Effector memory CD8-positive, alpha-beta T cell (primary cell): ENCODE measurements at regions not wholly inside any gene's neighbourhood (a gene's known extent, or its start where the extent isn't known, plus 50 kb on each side); places are given as distances from the start of the nearest gene placed in this dataset.

Experiments used
- ATAC-seq: fragments of 150-1000 bp; cut with Tn5 transposase; replicated peaks from 2 replicates; pipeline ENCODE4 v1.10.0; 2021; ENCODE audit warnings: mild to moderate bottlenecking, moderate library complexity
- DNase-seq, 3 experiments: peaks; one replicate each; pipeline ENCODE4 v3.0.0; 2021
- H3K27ac Mint-ChIP-seq, 2 donors: one replicate each; pipeline ENCODE4 v1.8.0; 2022; ENCODE audit warnings: mild to moderate bottlenecking in 2 of 2, mixed read lengths in 2 of 2, moderate library complexity in 2 of 2
- H3K27me3 Mint-ChIP-seq, 2 donors: one replicate each; pipeline ENCODE4 v1.8.0; 2022; ENCODE audit warnings: mixed read lengths in 2 of 2
- H3K36me3 Mint-ChIP-seq: one replicate; pipeline ENCODE4 v1.8.0; 2022; ENCODE audit warnings: mild to moderate bottlenecking, moderate library complexity, mixed read lengths; ENCODE audit not compliant: insufficient read depth
- H3K4me1 Mint-ChIP-seq, 2 donors: one replicate each; pipeline ENCODE4 v1.8.0; 2022; ENCODE audit warnings: low read depth in 2 of 2, mixed read lengths in 2 of 2
- H3K4me3 Mint-ChIP-seq, 2 donors: one replicate each; pipeline ENCODE4 v1.8.0; 2022; ENCODE audit warnings: mild to moderate bottlenecking in 2 of 2, mixed read lengths in 2 of 2, moderate library complexity in 2 of 2
- H3K9me3 Mint-ChIP-seq, 2 donors: one replicate each; pipeline ENCODE4 v1.8.0; 2022; ENCODE audit warnings: mixed read lengths in 2 of 2

DNA sequence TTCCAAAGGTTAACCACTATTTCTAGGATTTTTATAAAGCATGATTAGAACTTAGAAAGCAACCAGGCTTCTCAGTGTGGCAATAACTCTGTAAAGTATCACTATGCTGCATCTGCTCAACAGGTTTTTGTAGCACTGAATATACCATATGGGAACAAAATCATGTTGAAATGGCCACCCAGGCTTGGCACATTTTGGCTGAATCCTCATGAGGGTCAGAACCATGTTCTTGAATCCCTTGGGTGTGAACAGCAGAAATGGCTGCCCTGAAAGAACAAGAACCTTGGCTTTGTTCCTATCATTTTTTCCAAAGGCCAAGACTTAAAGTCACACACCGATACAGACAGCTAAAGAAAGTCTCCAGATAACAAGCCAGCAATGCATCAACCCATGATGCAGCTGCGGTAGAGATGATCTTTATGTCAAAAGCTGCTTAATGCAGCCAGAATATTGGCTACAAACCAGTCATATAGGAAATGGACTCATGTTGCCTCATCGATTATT lies 283.0 kb upstream of the NOX3 start:
- H3K27me3 Mint-ChIP-seq: no peaks in the 10 kb centered on the region
- H3K9me3 Mint-ChIP-seq: peaks cover 0 to 1% of the 10 kb centered on the region in 2 donors
- H3K4me3 Mint-ChIP-seq: no peak overlapping the region
- H3K36me3 Mint-ChIP-seq: no peaks in the 10 kb centered on the region
- DNase-seq: no peak
- ATAC-seq: no peak
- no peak overlapping the region for H3K27ac Mint-ChIP-seq
- no peaks in the 10 kb centered on the region for H3K4me1 Mint-ChIP-seq

DNA sequence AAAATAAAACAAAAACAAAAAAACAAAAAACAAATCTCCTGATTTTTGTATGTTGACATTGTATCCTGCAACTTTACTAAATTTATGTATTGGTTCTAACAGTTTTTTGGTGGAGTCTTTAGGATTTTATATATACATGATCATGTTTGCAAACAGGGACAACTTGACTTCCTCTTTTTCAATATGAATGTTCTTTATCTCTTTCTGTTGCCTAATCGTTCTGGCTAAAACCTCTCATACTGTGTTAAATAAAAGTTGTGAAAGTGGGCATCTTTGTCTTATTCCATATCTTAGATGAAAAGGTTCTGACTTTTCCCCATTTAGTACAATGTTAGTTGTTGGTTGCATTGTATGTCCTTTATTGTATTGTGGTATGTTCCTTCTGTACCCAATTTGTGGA lies 261.7 kb upstream of the NOX3 start:
- Mint-ChIP-seq H3K4me1 (no peaks in the 10 kb centered on the region), H3K36me3 (no peaks in the 10 kb centered on the region), H3K27me3 (no peaks in the 10 kb centered on the region)

DNA sequence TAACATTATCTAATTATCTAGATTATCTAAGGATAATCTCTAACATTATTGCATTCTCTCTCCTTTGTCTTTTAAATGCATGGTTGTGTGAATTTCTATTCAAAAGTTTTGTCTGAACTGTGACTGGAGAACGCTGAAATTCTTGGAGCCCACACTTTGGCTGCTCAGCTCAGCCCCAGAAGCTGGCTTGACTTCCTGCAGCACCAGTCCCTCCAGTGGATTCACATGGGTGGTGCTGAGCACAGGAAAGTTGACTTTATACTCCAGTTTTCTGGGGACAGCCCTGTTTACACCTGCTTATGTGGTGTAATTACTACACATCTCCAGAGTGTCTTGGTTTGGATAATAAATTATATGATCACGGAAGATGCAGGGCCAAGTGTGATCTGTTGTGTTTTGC lies 255.1 kb upstream of the NOX3 start:
- Mint-ChIP-seq H3K27me3 (no peaks in the 10 kb centered on the region), H3K9me3 (no peaks in the 10 kb centered on the region), H3K4me3 (no peak overlapping the region), H3K4me1 (no peaks in the 10 kb centered on the region), H3K27ac (no peak overlapping the region), H3K36me3 (no peaks in the 10 kb centered on the region)
- ATAC-seq (no peak), DNase-seq (no peak)

More for the DNA sequence above, 261.7 kb upstream of the NOX3 start:
- ATAC-seq (no peak), DNase-seq (no peak)
- Mint-ChIP-seq H3K9me3 (no peaks in the 10 kb centered on the region), H3K27ac (no peak overlapping the region), H3K4me3 (no peak overlapping the region)

DNA sequence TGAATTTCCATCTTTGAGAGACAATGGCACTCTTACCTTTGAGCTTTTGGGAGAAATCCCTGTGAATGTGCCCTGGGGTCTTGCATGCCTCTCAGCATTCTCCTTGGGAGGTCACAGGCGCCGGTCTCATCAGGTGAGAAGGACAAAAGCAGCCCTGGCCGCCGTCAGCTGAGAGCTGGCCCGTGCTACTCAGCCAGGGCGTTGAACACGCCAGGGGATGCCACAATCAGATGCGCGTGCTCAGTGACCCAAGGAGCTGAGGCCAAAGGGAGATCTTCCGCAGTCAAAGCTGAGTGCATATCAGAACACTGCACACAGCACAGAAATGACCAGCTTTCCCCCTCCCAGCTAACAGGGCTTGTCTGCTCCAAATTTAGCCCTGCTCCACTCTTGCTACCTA lies 253.6 kb upstream of the NOX3 start:
- DNase-seq: no peak
- Mint-ChIP-seq H3K4me1 (no peaks in the 10 kb centered on the region), H3K36me3 (no peaks in the 10 kb centered on the region), H3K4me3 (no peak overlapping the region), H3K9me3 (no peaks in the 10 kb centered on the region), H3K27me3 (peaks cover 0 to under 1% of the 10 kb centered on the region in 2 donors), H3K27ac (no peak overlapping the region)
- no peak for ATAC-seq

DNA sequence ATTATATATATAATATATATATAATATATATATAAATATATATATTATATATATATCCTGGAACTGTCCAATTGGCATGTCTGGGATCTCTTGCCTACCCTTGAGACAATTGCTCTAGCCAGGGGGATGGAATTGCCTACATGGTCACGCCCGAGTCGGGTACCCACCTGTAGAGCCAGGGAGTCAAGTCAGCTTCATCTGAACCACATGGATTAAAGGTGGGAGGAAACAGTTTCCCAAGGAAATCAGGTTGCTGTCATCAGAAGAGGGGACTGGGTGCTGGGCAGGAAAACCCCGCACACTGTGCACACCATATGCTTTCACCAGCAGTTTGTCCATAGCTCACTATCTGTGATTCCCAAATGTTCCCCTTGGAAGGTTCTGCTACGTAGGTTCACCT lies 252.5 kb upstream of the NOX3 start:
- DNase-seq (no peak), ATAC-seq (no peak)
- peaks cover 0 to 8% of the 10 kb centered on the region in 2 donors for H3K27me3 Mint-ChIP-seq
- no peaks in the 10 kb centered on the region for H3K4me1 Mint-ChIP-seq
- H3K9me3 Mint-ChIP-seq: no peaks in the 10 kb centered on the region
- H3K27ac Mint-ChIP-seq: no peak overlapping the region
- no peak overlapping the region for H3K4me3 Mint-ChIP-seq
- H3K36me3 Mint-ChIP-seq: no peaks in the 10 kb centered on the region

DNA sequence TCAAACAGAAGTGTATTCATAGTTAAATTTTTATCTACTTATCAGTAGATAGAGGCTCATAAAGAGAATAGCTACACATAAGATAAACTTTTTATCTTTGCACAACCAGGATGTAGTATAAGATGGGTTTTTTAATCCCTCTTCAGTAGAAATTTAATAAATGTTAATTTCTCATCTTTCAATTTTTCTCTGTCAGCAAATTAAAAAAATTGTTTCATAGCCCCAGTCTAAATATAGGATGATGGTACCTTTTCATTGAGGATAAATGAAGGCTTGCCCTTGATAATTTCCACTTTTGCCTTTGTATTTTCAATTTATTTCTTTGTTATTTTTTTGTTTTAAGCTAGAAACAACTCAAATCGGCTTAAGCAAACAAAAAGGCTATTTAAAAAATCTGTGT lies 251.2 kb upstream of the NOX3 start:
- Mint-ChIP-seq H3K27ac (no peak overlapping the region), H3K36me3 (no peaks in the 10 kb centered on the region), H3K9me3 (no peaks in the 10 kb centered on the region), H3K4me3 (no peak overlapping the region), H3K4me1 (no peaks in the 10 kb centered on the region), H3K27me3 (peaks cover 0 to 8% of the 10 kb centered on the region in 2 donors)
- DNase-seq: no peak
- ATAC-seq: no peak

DNA sequence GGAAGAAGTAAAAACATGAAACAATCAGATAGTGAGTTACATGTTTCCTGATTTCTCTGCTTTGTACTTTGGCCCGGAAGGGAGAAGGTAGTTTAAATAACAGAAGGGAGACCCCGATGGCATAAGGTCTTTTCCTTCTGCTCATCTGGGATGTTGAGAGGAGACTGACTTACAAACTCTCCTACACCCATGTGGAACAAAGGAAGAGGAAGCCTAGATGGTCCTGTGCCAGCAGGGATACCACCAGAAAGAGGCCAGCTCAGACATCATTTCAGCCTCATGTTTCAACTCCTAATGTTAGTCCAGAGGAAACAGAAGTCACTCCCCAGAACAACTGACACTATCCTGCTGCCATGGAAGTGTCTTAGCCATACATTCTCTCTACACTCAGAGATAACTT lies 250.7 kb upstream of the NOX3 start:
- DNase-seq (no peak), ATAC-seq (no peak)
- no peak overlapping the region for H3K27ac Mint-ChIP-seq
- no peaks in the 10 kb centered on the region for H3K36me3 Mint-ChIP-seq
- H3K9me3 Mint-ChIP-seq: no peaks in the 10 kb centered on the region
- peaks cover 0 to 8% of the 10 kb centered on the region in 2 donors for H3K27me3 Mint-ChIP-seq
- H3K4me1 Mint-ChIP-seq: no peaks in the 10 kb centered on the region
- H3K4me3 Mint-ChIP-seq: no peak overlapping the region

DNA sequence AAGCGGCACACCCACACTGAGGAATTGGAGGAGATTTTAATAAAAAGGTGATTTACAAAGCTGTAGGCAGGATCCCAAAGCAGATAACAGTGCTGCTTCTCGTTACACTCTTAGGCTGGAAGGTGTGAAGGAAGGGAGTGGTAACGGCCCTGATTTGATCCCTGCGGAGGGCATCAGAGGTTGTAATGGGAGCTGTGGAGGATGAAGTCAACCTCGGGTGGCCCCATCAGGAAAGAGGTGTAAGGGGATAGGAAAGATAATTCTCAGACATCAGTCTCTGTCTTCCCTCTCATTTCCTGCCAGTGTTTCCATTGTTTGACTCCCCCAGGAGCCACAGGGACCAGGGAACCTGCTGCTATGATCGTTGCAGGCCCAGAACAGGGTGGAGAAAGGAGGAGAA lies 245.7 kb upstream of the NOX3 start:
- H3K36me3 Mint-ChIP-seq: peaks cover 5% of the 10 kb centered on the region
- peaks cover 0 to 8% of the 10 kb centered on the region in 2 donors for H3K27me3 Mint-ChIP-seq
- DNase-seq: no peak
- H3K4me1 Mint-ChIP-seq: no peaks in the 10 kb centered on the region
- H3K4me3 Mint-ChIP-seq: no peak overlapping the region
- ATAC-seq: no peak
- H3K27ac Mint-ChIP-seq: no peak overlapping the region
- no peaks in the 10 kb centered on the region for H3K9me3 Mint-ChIP-seq

DNA sequence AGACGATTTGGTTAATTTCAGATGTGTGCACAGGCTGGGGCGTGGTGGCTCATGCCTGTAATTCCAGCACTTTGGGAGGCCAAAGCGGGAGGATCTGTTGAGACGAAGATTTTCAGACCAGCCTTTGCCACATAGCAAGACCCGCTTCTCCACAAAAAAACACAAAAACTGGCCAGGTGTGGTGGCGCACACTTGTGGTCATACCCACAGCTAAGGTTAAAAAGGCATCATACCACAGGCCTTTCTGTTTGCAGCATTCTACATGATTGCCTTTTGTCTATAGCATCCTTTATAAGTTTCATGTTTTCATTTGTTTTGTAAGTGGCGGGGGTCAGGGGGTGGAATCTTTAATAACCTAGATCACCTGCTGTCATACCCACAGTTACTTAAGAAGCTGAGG lies 239.9 kb upstream of the NOX3 start:
- Mint-ChIP-seq H3K27me3 (no peaks in the 10 kb centered on the region), H3K4me1 (no peaks in the 10 kb centered on the region), H3K9me3 (no peaks in the 10 kb centered on the region), H3K4me3 (no peak overlapping the region), H3K27ac (no peak overlapping the region), H3K36me3 (no peaks in the 10 kb centered on the region)
- DNase-seq (no peak), ATAC-seq (no peak)

DNA sequence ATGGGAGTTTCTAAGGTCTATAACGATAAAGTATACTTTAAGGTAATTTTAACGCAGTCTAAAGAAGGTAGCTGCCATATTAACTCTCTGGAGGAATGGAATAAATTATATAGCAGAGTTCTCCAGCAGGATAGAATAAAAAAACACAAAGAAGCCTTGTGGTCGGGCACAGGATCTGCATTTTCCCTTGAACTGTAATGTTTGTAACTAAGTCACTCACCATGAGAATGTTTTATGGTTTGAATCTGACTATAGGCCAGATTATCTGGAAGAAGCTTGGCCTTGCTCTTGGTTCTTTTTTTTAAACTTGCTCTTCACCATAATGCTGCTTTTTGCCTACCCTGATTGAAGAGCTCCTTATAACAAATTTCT lies 238.8 kb upstream of the NOX3 start:
- H3K36me3 Mint-ChIP-seq: no peaks in the 10 kb centered on the region
- no peak overlapping the region for H3K4me3 Mint-ChIP-seq
- H3K4me1 Mint-ChIP-seq: no peaks in the 10 kb centered on the region
- no peaks in the 10 kb centered on the region for H3K27me3 Mint-ChIP-seq
- no peaks in the 10 kb centered on the region for H3K9me3 Mint-ChIP-seq
- DNase-seq (no peak), ATAC-seq (no peak)
- H3K27ac Mint-ChIP-seq: no peak overlapping the region

DNA sequence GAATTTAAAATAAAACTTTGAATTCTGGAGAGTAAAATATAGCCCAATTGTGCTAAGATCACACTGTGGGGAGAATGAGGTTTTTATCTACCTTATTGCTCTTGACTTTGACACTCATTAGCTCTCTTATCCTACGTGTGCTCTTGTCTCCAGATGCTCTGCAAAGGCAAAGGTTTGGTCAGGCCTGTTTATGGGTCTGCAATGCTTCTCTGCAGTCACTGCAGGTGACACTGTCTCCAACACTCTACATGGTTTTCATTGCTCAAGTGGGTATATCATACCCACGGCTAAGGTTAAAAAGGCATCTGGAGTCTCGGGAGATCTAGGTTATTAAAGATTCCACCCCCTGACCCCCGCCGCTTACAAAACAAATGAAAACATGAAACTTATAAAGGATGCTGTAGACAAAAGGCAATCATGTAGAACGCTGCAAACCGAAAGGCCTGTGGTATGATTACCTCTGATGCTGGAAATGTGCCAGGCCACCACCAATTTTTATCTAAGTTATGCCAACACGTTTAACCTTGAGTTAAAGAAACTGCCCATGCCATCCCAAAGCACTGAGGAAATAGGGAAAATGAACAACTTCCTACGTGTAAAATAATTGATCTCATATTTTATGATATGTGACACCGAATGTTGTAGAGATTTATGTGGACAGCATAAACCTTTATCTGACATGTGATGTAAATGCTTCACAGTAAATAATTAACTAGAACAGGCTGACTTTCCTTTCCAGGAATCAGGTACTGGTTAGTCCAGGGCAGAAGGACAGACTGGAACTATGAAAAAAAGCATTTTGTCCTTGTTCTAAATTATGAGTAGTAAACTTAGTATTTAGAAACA lies 238.2 kb upstream of the NOX3 start:
- H3K27me3 Mint-ChIP-seq: no peaks in the 10 kb centered on the region
- no peaks in the 10 kb centered on the region for H3K9me3 Mint-ChIP-seq
- H3K36me3 Mint-ChIP-seq: no peaks in the 10 kb centered on the region
- no peaks in the 10 kb centered on the region for H3K4me1 Mint-ChIP-seq
- ATAC-seq: no peak
- H3K27ac Mint-ChIP-seq: no peak overlapping the region
- H3K4me3 Mint-ChIP-seq: no peak overlapping the region
- no peak for DNase-seq

DNA sequence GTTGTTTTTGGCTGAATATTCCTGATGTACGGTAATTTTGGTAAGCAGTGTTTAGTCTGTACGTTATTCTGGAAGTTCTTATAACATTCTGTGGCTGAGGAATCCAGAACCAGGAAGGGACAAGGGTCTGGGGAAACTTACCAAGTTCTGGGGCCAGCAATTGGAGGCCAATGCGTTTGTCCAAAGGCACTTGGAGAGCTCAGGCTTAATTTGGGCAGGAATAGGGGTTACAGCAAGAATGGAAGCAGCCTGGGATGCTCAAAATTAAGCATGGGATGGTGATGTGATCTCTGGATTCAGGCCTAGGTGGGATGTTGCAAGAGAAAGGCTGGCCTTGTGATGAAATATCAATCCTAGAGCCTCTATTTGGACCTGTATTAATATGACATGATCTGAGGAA lies 235.2 kb upstream of the NOX3 start:
- no peak overlapping the region for H3K27ac Mint-ChIP-seq
- no peaks in the 10 kb centered on the region for H3K36me3 Mint-ChIP-seq
- no peaks in the 10 kb centered on the region for H3K4me1 Mint-ChIP-seq
- ATAC-seq: no peak
- H3K9me3 Mint-ChIP-seq: no peaks in the 10 kb centered on the region
- no peaks in the 10 kb centered on the region for H3K27me3 Mint-ChIP-seq
- no peak for DNase-seq
- H3K4me3 Mint-ChIP-seq: no peak overlapping the region

DNA sequence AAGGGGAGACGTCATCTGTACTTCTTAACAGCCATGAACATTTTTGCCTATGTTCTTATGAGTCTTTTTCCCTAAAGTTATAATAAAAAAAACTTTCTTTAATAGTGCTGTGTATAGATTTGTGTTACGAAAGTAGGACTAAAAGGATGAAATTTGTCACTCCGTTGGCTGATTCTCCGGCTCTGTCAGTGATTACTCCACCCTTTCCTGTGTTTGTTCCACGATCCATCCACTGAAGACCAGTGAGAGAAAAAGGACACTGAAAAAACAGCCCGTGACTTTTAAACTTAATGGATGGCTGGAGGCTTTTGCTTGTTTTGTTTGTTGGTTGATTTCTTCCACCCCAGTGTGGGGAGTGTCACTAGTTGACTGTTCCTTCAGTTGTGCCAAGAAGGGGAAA lies 232.0 kb upstream of the NOX3 start:
- H3K27ac Mint-ChIP-seq: no peak overlapping the region
- DNase-seq: no peak
- H3K9me3 Mint-ChIP-seq: no peaks in the 10 kb centered on the region
- no peak overlapping the region for H3K4me3 Mint-ChIP-seq
- H3K27me3 Mint-ChIP-seq: no peaks in the 10 kb centered on the region
- no peaks in the 10 kb centered on the region for H3K36me3 Mint-ChIP-seq
- no peak for ATAC-seq
- H3K4me1 Mint-ChIP-seq: no peaks in the 10 kb centered on the region

DNA sequence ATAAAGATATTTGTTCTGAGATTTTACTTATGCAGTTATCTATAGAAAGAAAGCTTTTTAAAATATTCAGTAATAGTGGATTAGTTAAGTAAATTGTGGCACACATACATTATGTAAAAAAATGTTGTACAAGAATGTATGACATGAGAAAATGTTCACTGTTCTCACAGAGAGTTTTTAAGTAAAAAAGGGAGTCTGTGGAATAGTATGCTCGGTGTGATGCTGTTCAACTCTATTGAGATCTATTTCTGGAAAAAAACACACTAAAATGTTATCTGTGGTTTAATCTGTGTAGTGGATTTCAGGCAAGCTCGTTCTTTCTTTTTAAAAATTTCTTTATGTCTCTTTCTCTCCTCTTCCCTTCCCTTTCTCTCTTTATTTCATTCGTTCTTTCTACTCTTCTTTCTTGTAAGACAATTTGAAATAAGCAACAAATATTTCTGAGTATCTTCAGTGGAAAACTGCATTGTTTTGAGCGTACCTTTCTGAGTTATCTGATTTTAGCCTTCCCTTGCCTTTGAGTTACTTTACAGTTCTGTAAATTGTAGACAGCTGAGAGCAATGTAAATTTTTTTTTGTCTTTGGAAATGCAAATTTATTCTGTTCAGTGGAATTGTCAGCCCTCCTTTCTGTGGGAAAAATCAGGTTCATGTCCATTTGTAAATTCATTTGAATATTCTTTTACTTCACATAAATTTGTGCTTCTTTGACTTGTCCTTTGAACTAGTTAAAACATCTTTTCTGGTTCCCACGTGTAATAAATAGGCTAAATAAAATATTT lies 229.0 kb upstream of the NOX3 start:
- ATAC-seq: no peak
- no peak overlapping the region for H3K27ac Mint-ChIP-seq
- no peak overlapping the region for H3K4me3 Mint-ChIP-seq

More for the DNA sequence above, 229.0 kb upstream of the NOX3 start:
- H3K4me1 Mint-ChIP-seq: no peaks in the 10 kb centered on the region
- H3K36me3 Mint-ChIP-seq: no peaks in the 10 kb centered on the region
- no peak for DNase-seq
- H3K27me3 Mint-ChIP-seq: no peaks in the 10 kb centered on the region
- no peaks in the 10 kb centered on the region for H3K9me3 Mint-ChIP-seq
